AG10803 (cell line): ENCODE measurements at regions not wholly inside any gene's neighbourhood (a gene's known extent, or its start where the extent isn't known, plus 50 kb on each side); places are given as distances from the start of the nearest gene placed in this dataset.

Experiments
- DNase-seq: peaks from one replicate; pipeline ENCODE4 v3.0.0; 2010; ENCODE audit warnings: low read depth
- H3K4me3 ChIP-seq: 2 replicates; pipeline ENCODE4 v1.5.1; 2011; ENCODE audit warnings: mild to moderate bottlenecking, low read length, control low read depth
- CTCF ChIP-seq: conservative IDR thresholded peaks from 2 replicates; pipeline ENCODE4 v1.5.1; 2011; ENCODE audit warnings: mild to moderate bottlenecking, low read length, control low read depth, inconsistent platforms

- no peak for DNase-seq
- no peak for TF ChIP-seq CTCF
- no peak overlapping the region for H3K4me3 ChIP-seq
These were observed 73.3 kb upstream of the C1orf87 start for GRCh38 chr1:60146884-60147283.

GRCh38 chr1:60145771-60146170, 72.2 kb upstream of the C1orf87 start:
- no peak for TF ChIP-seq CTCF
- no peak for DNase-seq
- no peak overlapping the region for H3K4me3 ChIP-seq

- DNase-seq, result no peak
These were observed 68.2 kb upstream of the C1orf87 start for GRCh38 chr1:60141743-60142142.

GRCh38 chr1:60141276-60141675, 67.7 kb upstream of the C1orf87 start:
- no peak for TF ChIP-seq CTCF
- DNase-seq, result no peak
- no peak overlapping the region for H3K4me3 ChIP-seq

More at GRCh38 chr1:60141743-60142142, 68.2 kb upstream of the C1orf87 start:
- H3K4me3 ChIP-seq, result no peak overlapping the region
- TF ChIP-seq CTCF, result no peak

GRCh38 chr1:60137406-60137805, 63.8 kb upstream of the C1orf87 start:
- DNase-seq, result no peak
- no peak overlapping the region for H3K4me3 ChIP-seq
- no peak for TF ChIP-seq CTCF

GRCh38 chr1:60136395-60136794, 62.8 kb upstream of the C1orf87 start:
- no peak for DNase-seq
- H3K4me3 ChIP-seq, result no peak overlapping the region
- no peak for TF ChIP-seq CTCF

GRCh38 chr1:60134716-60135115, 61.1 kb upstream of the C1orf87 start:
- H3K4me3 ChIP-seq, result no peak overlapping the region
- no peak for TF ChIP-seq CTCF
- peak; percentile 26 for DNase-seq
